ENCODE measurements at regions not wholly inside any gene's neighbourhood (a gene's known extent, or its start where the extent isn't known, plus 50 kb on each side); places are given as distances from the start of the nearest gene placed in this dataset.

- no peaks in the 10 kb centered on the region for H3K79me2 ChIP-seq (ENCODE audit: low read length)
- H2AFZ ChIP-seq (ENCODE audit: low read depth, low read length) = no peak overlapping the region
- no peak overlapping the region for H3K4me2 ChIP-seq (ENCODE audit: low read length)
- no peaks in the 10 kb centered on the region for H4K20me1 ChIP-seq (ENCODE audit: insufficient read depth, low read length)
- no peaks in the 10 kb centered on the region for H3K27me3 ChIP-seq (ENCODE audit: low read depth, low read length)
- H3K4me1 ChIP-seq (ENCODE audit: low read length) = no peaks in the 10 kb centered on the region
- H3K36me3 ChIP-seq (replicated peaks; ENCODE audit: low read depth, low read length) = no peaks in the 10 kb centered on the region
- no peak overlapping the region for H3K27ac ChIP-seq (ENCODE audit: low read length)
- H3K9me3 ChIP-seq (ENCODE audit: insufficient read depth, low read length) = no peaks in the 10 kb centered on the region
- TF ChIP-seq CTCF (IDR thresholded peaks at IDR 0.05; ENCODE audit: low read depth, low read length) = no peak
- TF ChIP-seq EZH2phosphoT487 (IDR thresholded peaks at IDR 0.05; ENCODE audit: low read depth) = no peak
- no peak overlapping the region for H3K9ac ChIP-seq (ENCODE audit: low read length)
- no peak overlapping the region for H3K4me3 ChIP-seq (ENCODE audit: low read length)
These were observed 244.3 kb upstream of the SLCO3A1 start for GRCh38 chr15:91609231-91609630.

- H3K4me3 ChIP-seq (ENCODE audit: low read length) = no peak overlapping the region
- no peak overlapping the region for H3K4me2 ChIP-seq (ENCODE audit: low read length)
- H4K20me1 ChIP-seq (ENCODE audit: insufficient read depth, low read length) = no peaks in the 10 kb centered on the region
- no peak overlapping the region for H3K9ac ChIP-seq (ENCODE audit: low read length)
- H3K36me3 ChIP-seq (replicated peaks; ENCODE audit: low read depth, low read length) = no peaks in the 10 kb centered on the region
- no peak overlapping the region for H2AFZ ChIP-seq (ENCODE audit: low read depth, low read length)
- TF ChIP-seq EZH2phosphoT487 (IDR thresholded peaks at IDR 0.05; ENCODE audit: low read depth) (no peak), CTCF (IDR thresholded peaks at IDR 0.05; ENCODE audit: low read depth, low read length) (no peak)
- H3K4me1 ChIP-seq (ENCODE audit: low read length) = no peaks in the 10 kb centered on the region
- no peaks in the 10 kb centered on the region for H3K27me3 ChIP-seq (ENCODE audit: low read depth, low read length)
- no peaks in the 10 kb centered on the region for H3K9me3 ChIP-seq (ENCODE audit: insufficient read depth, low read length)
- no peaks in the 10 kb centered on the region for H3K79me2 ChIP-seq (ENCODE audit: low read length)
- H3K27ac ChIP-seq (ENCODE audit: low read length) = no peak overlapping the region
These were observed 243.5 kb upstream of the SLCO3A1 start for GRCh38 chr15:91609966-91610365.

GRCh38 chr15:91611561-91612323 is 241.8 kb upstream of the SLCO3A1 start:
- no peaks in the 10 kb centered on the region for H3K27me3 ChIP-seq (ENCODE audit: low read depth, low read length)
- no peaks in the 10 kb centered on the region for H4K20me1 ChIP-seq (ENCODE audit: insufficient read depth, low read length)
- H3K4me2 ChIP-seq (ENCODE audit: low read length) = no peak overlapping the region
- no peak overlapping the region for H3K4me3 ChIP-seq (ENCODE audit: low read length)
- H3K4me1 ChIP-seq (ENCODE audit: low read length) = no peaks in the 10 kb centered on the region
- no peaks in the 10 kb centered on the region for H3K79me2 ChIP-seq (ENCODE audit: low read length)
- H3K9me3 ChIP-seq (ENCODE audit: insufficient read depth, low read length) = no peaks in the 10 kb centered on the region
- H2AFZ ChIP-seq (ENCODE audit: low read depth, low read length) = no peak overlapping the region
- no peak overlapping the region for H3K9ac ChIP-seq (ENCODE audit: low read length)
- no peak overlapping the region for H3K27ac ChIP-seq (ENCODE audit: low read length)
- H3K36me3 ChIP-seq (replicated peaks; ENCODE audit: low read depth, low read length) = no peaks in the 10 kb centered on the region
- TF ChIP-seq EZH2phosphoT487 (IDR thresholded peaks at IDR 0.05; ENCODE audit: low read depth) (no peak), CTCF (IDR thresholded peaks at IDR 0.05; ENCODE audit: low read depth, low read length) (no peak)

GRCh38 chr15:91620229-91620628 is 233.3 kb upstream of the SLCO3A1 start:
- H3K36me3 ChIP-seq (replicated peaks; ENCODE audit: low read depth, low read length) = no peaks in the 10 kb centered on the region
- H3K9ac ChIP-seq (ENCODE audit: low read length) = no peak overlapping the region
- H3K27ac ChIP-seq (ENCODE audit: low read length) = no peak overlapping the region
- H3K79me2 ChIP-seq (ENCODE audit: low read length) = no peaks in the 10 kb centered on the region
- H3K4me3 ChIP-seq (ENCODE audit: low read length) = no peak overlapping the region
- peaks cover 9% of the 10 kb centered on the region for H3K27me3 ChIP-seq (ENCODE audit: low read depth, low read length)
- H3K4me1 ChIP-seq (ENCODE audit: low read length) = no peaks in the 10 kb centered on the region
- H3K4me2 ChIP-seq (ENCODE audit: low read length) = no peak overlapping the region
- TF ChIP-seq EZH2phosphoT487 (IDR thresholded peaks at IDR 0.05; ENCODE audit: low read depth) (no peak), CTCF (IDR thresholded peaks at IDR 0.05; ENCODE audit: low read depth, low read length) (no peak)
- H4K20me1 ChIP-seq (ENCODE audit: insufficient read depth, low read length) = no peaks in the 10 kb centered on the region
- no peak overlapping the region for H2AFZ ChIP-seq (ENCODE audit: low read depth, low read length)
- H3K9me3 ChIP-seq (ENCODE audit: insufficient read depth, low read length) = no peaks in the 10 kb centered on the region

Data from OCI-LY3 (cell line).